ENCODE measurements at regions not wholly inside any gene's neighbourhood (a gene's known extent, or its start where the extent isn't known, plus 50 kb on each side); places are given as distances from the start of the nearest gene placed in this dataset.
"Not testable (repeated sequence)": the region's sequence is repeated elsewhere in the genome, so short reads cannot be mapped to it uniquely, and the experiment has no call there.

DNA sequence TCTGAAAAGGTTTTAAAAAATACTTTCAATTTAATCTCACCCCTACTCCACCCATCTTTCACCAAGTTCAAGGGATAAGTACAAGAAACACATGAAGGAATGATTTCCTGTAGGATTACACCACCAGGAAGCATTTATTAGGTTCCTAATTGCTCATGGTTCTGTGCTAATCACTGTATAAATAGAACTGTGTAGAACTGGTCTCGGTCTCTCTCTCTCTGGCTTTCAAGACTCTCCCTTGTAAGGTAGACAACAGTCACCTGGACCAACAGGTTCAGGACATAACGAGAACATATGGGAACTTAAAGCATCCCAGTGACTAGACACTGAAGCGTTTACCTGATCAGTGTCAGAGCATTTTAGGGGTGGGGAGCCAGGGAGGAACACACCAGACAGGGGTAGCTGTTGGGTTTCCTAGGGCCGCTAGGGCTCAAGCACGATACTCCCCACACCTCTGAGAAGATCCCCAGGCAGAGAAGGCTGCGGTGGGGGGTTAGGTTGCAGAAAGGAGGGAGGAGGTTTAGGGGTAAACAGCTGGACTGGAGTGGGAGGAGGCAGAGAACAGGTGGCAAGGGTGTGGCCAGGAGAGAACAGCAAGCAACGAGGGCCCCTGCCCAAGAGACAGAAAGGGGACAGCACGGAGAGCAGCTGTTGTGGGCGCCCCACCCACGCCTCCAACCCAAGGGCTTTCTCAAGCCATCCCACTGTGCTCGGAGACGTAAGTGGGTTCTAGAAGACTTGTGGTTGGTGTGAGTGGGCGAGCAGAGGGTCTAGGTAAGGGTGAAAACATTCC, 52.5 kb upstream of the USP6NL start:
- no peak for DNase-seq

DNA sequence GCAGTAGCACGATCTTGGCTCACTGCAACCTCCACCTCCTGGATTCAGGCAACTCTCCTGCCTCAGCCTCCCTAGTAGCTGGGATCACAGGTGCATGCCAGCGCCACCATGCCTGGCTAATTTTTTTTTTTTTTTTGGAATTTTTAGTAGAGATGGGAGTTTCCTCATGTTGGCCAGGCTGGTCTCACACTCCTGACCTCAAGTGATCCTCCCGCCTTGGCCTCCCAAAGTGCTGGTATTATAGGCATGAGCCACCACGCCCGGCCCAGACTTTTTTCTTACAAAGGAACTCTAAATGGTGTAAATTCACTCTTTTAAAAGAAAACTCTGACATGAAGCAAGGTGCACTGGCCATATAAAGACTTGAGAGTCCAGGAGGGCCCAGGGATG, 51.7 kb upstream of the USP6NL start:
- not testable (repeated sequence) for DNase-seq

DNA sequence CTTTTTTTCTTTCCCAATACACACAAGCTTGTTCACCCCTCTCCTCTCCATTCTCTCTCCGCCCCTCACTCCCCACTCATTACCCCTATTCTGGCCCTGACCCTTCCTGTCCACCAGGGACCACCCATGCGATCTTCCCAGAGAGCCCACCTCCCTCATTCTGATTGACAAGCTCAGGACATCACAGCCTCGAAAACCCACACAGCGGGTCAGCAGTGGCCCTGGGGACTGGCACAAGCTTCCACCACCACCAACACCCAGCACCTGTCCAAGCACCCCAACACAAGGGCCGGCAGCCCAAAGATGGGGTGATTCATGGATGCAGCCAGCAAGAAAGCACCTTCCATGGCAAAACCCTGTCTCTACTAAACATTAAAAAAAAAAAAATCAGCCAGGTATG, 50.0 kb upstream of the USP6NL start:
- no peak for DNase-seq

All from kidney glomerular epithelial cell (primary cell).